ENCODE measurements at regions not wholly inside any gene's neighbourhood (a gene's known extent, or its start where the extent isn't known, plus 50 kb on each side); places are given as distances from the start of the nearest gene placed in this dataset.
A peak's percentile ranks its signal among the peaks of the same experiment; 100 is the strongest.
"Not testable (repeated sequence)": the region's sequence is repeated elsewhere in the genome, so short reads cannot be mapped to it uniquely, and the experiment has no call there.

DNA sequence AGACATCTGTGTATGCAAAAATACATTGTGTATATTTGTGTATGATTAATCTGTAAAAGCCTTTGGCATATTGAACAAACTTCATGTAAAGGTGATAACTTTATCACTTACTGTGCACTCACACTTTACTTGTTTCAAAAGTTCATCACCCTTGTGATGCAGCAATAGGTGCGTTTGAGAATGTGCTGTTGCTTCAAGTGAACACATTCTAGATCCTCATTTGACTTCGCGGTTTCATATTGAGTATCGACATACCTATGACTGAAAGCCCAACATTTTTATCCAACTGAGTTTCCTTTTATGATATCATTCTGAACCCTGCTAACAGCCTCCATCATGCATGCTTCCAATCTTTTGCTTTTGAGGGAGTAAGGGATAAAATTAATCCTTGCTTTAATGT lies 1086.9 kb downstream of the TMEM121 start:
- H3K9me3 ChIP-seq, result no peaks in the 10 kb centered on the region
- no peaks in the 10 kb centered on the region for H3K4me1 ChIP-seq
- H3K4me3 ChIP-seq, result no peak overlapping the region
- DNase-seq (ENCODE audit: low spot score in 2 of 2), result no peak
- in situ Hi-C loops (cut with MboI; ENCODE audit: low sequenced_read_pairs), result no loop called here
- H3K27me3 ChIP-seq (ENCODE audit: low read depth), result no peaks in the 10 kb centered on the region
- no peaks in the 10 kb centered on the region for H3K36me3 ChIP-seq (replicated peaks)

GRCh38 chr14:106618471-106618951 lies 1092.1 kb downstream of the TMEM121 start:
- H3K9me3 ChIP-seq; in situ Hi-C loops (cut with MboI; ENCODE audit: low sequenced_read_pairs); H3K4me1 ChIP-seq; H3K27me3 ChIP-seq (ENCODE audit: low read depth); H3K36me3 ChIP-seq (replicated peaks); H3K4me3 ChIP-seq: not testable (repeated sequence)
- peak in 1 of 2 experiments; percentile 65 for DNase-seq (ENCODE audit: low spot score in 2 of 2)

DNA sequence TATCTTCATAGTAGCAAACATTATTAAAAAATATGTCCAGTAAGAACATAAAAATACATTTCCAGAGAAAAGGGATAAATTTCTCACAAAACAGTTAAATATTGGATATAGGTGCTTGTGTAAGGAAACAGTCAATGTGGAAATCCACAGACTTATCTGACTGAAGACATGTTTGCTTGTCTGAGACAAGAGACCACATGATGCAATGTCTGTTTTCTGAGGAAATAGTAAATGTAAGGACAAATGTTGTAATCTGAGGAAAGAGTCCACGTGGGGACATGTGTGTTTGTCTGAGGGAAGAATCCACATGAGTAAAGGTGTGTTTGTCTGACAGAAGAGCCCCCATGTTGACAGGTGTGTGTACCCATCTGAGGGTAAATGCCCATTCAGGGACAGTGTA lies 1093.2 kb downstream of the TMEM121 start:
- no peaks in the 10 kb centered on the region for H3K27me3 ChIP-seq (ENCODE audit: low read depth)
- DNase-seq (ENCODE audit: low spot score in 2 of 2), result no peak
- in situ Hi-C loops (cut with MboI; ENCODE audit: low sequenced_read_pairs), result no loop called here
- no peaks in the 10 kb centered on the region for H3K4me1 ChIP-seq
- H3K36me3 ChIP-seq (replicated peaks), result no peaks in the 10 kb centered on the region
- no peaks in the 10 kb centered on the region for H3K9me3 ChIP-seq
- H3K4me3 ChIP-seq, result no peak overlapping the region

GRCh38 chr14:106620368-106620767 lies 1094.0 kb downstream of the TMEM121 start:
- Histone ChIP-seq H3K4me3 (no peak overlapping the region), H3K9me3 (no peaks in the 10 kb centered on the region), H3K4me1 (no peaks in the 10 kb centered on the region), H3K36me3 (replicated peaks) (no peaks in the 10 kb centered on the region), H3K27me3 (ENCODE audit: low read depth) (no peaks in the 10 kb centered on the region)
- DNase-seq (ENCODE audit: low spot score in 2 of 2), result no peak
- in situ Hi-C loops (cut with MboI; ENCODE audit: low sequenced_read_pairs), result no loop called here

- no peaks in the 10 kb centered on the region for H3K4me1 ChIP-seq
- in situ Hi-C loops (cut with MboI; ENCODE audit: low sequenced_read_pairs), result no loop called here
- H3K36me3 ChIP-seq (replicated peaks), result no peaks in the 10 kb centered on the region
- no peaks in the 10 kb centered on the region for H3K9me3 ChIP-seq
- no peak overlapping the region for H3K4me3 ChIP-seq
- H3K27me3 ChIP-seq (ENCODE audit: low read depth), result no peaks in the 10 kb centered on the region
- DNase-seq (ENCODE audit: low spot score in 2 of 2), result no peak
Measured at GRCh38 chr14:106622200-106622745, 1095.9 kb downstream of the TMEM121 start.

DNA sequence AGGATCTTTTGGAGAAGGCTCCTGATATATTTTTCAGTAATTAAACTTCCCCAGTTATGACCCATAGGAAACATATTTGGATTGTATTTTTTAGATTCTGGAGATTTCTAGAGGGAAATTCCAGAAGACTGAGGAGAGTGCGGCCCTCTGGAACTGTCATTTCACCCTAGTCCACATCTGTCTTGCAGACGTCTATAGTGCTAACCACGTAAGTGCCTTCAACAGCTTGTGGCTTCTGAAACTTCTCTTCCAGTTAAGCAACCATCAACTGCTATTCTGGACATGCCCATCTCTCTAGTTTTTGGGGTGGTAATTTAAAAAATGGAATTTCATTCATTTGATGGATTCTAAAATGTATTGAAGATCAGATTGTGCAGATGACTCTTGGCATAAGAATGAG lies 1098.8 kb downstream of the TMEM121 start:
- Histone ChIP-seq H3K4me3 (no peak overlapping the region), H3K9me3 (no peaks in the 10 kb centered on the region), H3K36me3 (replicated peaks) (no peaks in the 10 kb centered on the region), H3K4me1 (no peaks in the 10 kb centered on the region), H3K27me3 (ENCODE audit: low read depth) (no peaks in the 10 kb centered on the region)
- in situ Hi-C loops (cut with MboI; ENCODE audit: low sequenced_read_pairs), result no loop called here
- DNase-seq (ENCODE audit: low spot score in 2 of 2), result no peak

DNA sequence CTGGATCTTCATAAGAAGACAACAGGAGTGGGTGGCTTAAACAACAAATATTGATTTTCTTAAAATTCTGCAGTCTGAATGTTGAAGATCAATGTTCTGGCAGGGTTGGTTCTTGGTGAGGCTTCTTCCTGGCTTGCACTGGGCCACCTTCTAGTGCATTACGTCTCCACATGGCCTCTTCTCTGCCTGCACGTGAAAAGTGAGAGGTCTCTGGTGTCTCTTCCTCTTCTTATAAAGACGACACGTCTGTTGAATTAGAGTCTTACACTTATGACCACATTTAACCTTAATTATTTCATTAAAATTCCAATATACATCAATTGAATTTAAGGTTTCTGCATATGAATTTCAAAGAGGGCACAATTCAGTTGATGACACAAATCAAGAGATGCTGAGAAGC lies 1100.1 kb downstream of the TMEM121 start:
- H3K4me3 ChIP-seq; DNase-seq (ENCODE audit: low spot score in 2 of 2); H3K4me1 ChIP-seq; H3K27me3 ChIP-seq (ENCODE audit: low read depth); H3K36me3 ChIP-seq (replicated peaks); in situ Hi-C loops (cut with MboI; ENCODE audit: low sequenced_read_pairs); H3K9me3 ChIP-seq: not testable (repeated sequence)

GRCh38 chr14:106626942-106627588 lies 1100.7 kb downstream of the TMEM121 start:
- H3K9me3 ChIP-seq; H3K36me3 ChIP-seq (replicated peaks); H3K4me1 ChIP-seq; H3K4me3 ChIP-seq; H3K27me3 ChIP-seq (ENCODE audit: low read depth); in situ Hi-C loops (cut with MboI; ENCODE audit: low sequenced_read_pairs): not testable (repeated sequence)
- DNase-seq (ENCODE audit: low spot score in 2 of 2), result peak in 1 of 2 experiments; percentile 52

- H3K27me3 ChIP-seq (ENCODE audit: low read depth), result no peaks in the 10 kb centered on the region
- no peak for DNase-seq (ENCODE audit: low spot score in 2 of 2)
- no peaks in the 10 kb centered on the region for H3K4me1 ChIP-seq
- no peak overlapping the region for H3K4me3 ChIP-seq
- H3K9me3 ChIP-seq, result no peaks in the 10 kb centered on the region
- in situ Hi-C loops (cut with MboI; ENCODE audit: low sequenced_read_pairs), result no loop called here
- no peaks in the 10 kb centered on the region for H3K36me3 ChIP-seq (replicated peaks)
Measured at GRCh38 chr14:106631879-106632278, 1105.5 kb downstream of the TMEM121 start.

DNA sequence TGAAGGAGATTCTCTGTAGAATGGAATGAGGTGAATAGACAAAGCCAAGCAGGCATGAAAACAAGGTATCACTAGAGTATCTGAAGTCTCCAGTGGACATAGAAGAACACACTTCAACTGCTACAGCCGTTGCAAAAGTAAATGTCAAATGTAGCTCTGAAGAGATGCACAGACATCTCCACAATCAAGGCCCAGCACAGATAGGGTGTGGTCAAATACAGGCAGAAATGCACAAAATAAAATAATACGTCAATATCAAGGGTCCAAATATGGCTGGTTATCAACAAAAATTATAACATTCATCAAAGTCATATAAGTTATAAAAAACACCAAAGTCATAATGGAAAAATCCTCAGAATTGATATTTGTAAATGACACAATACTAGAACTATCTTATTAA lies 1107.3 kb downstream of the TMEM121 start:
- no peak for DNase-seq (ENCODE audit: low spot score in 2 of 2)
- H3K4me3 ChIP-seq, result no peak overlapping the region
- no peaks in the 10 kb centered on the region for H3K27me3 ChIP-seq (ENCODE audit: low read depth)
- in situ Hi-C loops (cut with MboI; ENCODE audit: low sequenced_read_pairs), result no loop called here
- no peaks in the 10 kb centered on the region for H3K36me3 ChIP-seq (replicated peaks)
- no peaks in the 10 kb centered on the region for H3K9me3 ChIP-seq
- no peaks in the 10 kb centered on the region for H3K4me1 ChIP-seq

DNA sequence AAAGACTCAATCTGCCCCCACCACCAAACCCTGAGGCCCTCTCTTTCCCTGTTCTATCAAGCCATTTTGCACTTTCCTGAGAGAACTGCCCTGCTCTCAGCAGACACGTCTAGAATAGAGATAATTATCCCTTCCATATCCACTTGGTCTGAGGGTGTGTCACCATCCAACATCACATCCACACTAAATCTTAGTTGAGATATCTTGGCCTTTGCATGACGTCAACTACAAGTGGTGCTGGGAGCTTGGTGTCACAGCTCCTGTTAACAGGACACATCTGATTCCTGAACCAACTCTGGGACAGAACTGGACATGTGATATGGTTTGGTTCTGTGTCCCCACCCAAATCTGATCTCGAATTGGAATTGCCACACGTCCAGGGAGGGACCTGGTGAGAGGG lies 1109.2 kb downstream of the TMEM121 start:
- H3K9me3 ChIP-seq, result no peaks in the 10 kb centered on the region

GRCh38 chr14:106638786-106639452 lies 1112.5 kb downstream of the TMEM121 start:
- H3K4me1 ChIP-seq; H3K4me3 ChIP-seq; H3K27me3 ChIP-seq (ENCODE audit: low read depth); H3K9me3 ChIP-seq; H3K36me3 ChIP-seq (replicated peaks); in situ Hi-C loops (cut with MboI; ENCODE audit: low sequenced_read_pairs): not testable (repeated sequence)
- peak in 1 of 2 experiments; percentile 19 for DNase-seq (ENCODE audit: low spot score in 2 of 2)

More for the DNA sequence above, 1109.2 kb downstream of the TMEM121 start:
- no peaks in the 10 kb centered on the region for H3K36me3 ChIP-seq (replicated peaks)
- no peak for DNase-seq (ENCODE audit: low spot score in 2 of 2)
- H3K27me3 ChIP-seq (ENCODE audit: low read depth), result no peaks in the 10 kb centered on the region
- no peak overlapping the region for H3K4me3 ChIP-seq
- no peaks in the 10 kb centered on the region for H3K4me1 ChIP-seq
- in situ Hi-C loops (cut with MboI; ENCODE audit: low sequenced_read_pairs), result no loop called here

- in situ Hi-C loops (cut with MboI; ENCODE audit: low sequenced_read_pairs), result no loop called here
- H3K4me3 ChIP-seq, result no peak overlapping the region
- no peak for DNase-seq (ENCODE audit: low spot score in 2 of 2)
- no peaks in the 10 kb centered on the region for H3K36me3 ChIP-seq (replicated peaks)
- no peaks in the 10 kb centered on the region for H3K27me3 ChIP-seq (ENCODE audit: low read depth)
- no peaks in the 10 kb centered on the region for H3K4me1 ChIP-seq
- H3K9me3 ChIP-seq, result no peaks in the 10 kb centered on the region
Measured at GRCh38 chr14:106642090-106642489, 1115.7 kb downstream of the TMEM121 start.

- H3K4me3 ChIP-seq; DNase-seq (ENCODE audit: low spot score in 2 of 2); H3K27me3 ChIP-seq (ENCODE audit: low read depth); H3K4me1 ChIP-seq; H3K9me3 ChIP-seq; in situ Hi-C loops (cut with MboI; ENCODE audit: low sequenced_read_pairs); H3K36me3 ChIP-seq (replicated peaks): not testable (repeated sequence)
Measured at GRCh38 chr14:106642971-106643370, 1116.6 kb downstream of the TMEM121 start.

Measured in HAP-1 (cell line).